ENCODE measurements at regions not wholly inside any gene's neighbourhood (a gene's known extent, or its start where the extent isn't known, plus 50 kb on each side); places are given as distances from the start of the nearest gene placed in this dataset.
A peak's percentile ranks its signal among the peaks of the same experiment; 100 is the strongest.

DNA sequence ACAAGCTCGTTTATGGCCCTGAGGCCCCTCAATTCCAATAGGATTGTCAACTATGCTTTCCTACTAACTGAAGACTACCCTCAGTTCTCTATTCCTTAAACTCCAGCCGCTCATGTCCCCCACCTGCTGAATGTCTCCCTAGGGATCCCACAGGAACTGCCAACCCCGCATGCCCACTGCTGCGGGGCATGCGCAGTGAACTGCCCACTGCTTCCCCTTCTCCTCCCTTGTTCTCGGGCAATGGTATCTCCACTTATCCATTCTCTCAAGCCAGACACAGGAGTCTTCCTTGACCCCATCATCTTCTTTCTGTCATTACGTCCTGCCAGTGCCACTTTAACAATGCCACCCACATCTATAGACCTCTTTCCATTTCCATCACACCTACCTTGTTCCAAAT is 90.0 kb downstream of the FGF18 start:
- DNase-seq, result no peak

DNA sequence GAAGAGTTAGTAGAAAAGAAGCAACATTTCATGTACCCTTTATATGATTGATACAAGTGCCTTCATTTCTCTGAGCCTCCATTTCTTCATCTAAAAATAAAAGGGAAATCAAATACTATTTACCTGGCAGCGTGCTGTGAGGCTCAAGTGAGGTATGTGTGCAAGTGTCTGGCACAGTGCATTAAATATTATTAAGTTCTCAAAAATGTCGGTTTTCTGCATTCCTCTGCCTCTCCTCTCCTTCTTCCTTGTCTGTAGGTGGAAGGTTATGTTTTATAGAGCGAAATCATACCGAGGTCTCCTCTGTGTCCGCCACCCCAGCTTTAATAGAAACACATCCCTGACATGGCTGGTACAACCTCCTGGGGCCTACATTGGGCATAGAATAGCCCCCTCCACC is 93.0 kb downstream of the FGF18 start:
- DNase-seq, result no peak

DNA sequence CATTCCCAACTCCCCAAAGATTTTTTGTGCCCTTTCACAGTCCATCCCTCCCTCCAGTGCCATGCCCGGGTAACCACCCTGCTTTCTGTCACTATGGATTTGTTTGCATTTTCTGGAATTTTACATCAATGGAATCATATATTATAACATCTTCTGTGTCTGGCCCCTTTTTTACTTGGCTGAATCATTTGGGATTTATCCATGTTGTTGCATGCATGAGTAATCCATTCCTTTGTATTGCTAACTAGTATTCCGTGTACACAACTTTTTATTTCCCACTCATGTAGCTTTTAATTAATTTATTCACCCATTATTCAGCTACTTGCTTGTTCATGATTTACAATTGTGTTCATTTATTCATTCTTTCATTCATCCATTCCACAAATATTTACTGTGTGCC is 94.1 kb downstream of the FGF18 start:
- no peak for DNase-seq

DNA sequence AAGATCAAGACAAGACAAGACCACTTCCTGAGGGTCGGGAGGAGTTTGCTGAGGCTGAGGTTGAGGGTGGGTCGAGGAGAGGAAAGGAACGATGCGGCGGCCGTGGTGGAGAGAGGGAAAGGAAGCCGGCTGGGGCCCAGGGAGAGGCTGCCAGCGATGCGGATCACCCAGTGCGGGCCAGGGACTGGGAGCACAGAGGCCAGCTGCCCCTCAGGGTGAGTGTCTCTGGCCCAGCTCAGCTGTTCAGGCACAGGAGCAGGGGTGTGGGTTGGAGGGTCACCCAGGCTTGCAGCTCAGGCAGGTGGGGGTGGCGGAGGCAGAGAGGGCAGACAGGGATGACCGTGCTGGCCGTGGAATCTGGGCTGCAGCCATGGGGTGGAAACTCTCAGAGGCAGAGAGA is 99.5 kb downstream of the FGF18 start:
- no peak for DNase-seq

DNA sequence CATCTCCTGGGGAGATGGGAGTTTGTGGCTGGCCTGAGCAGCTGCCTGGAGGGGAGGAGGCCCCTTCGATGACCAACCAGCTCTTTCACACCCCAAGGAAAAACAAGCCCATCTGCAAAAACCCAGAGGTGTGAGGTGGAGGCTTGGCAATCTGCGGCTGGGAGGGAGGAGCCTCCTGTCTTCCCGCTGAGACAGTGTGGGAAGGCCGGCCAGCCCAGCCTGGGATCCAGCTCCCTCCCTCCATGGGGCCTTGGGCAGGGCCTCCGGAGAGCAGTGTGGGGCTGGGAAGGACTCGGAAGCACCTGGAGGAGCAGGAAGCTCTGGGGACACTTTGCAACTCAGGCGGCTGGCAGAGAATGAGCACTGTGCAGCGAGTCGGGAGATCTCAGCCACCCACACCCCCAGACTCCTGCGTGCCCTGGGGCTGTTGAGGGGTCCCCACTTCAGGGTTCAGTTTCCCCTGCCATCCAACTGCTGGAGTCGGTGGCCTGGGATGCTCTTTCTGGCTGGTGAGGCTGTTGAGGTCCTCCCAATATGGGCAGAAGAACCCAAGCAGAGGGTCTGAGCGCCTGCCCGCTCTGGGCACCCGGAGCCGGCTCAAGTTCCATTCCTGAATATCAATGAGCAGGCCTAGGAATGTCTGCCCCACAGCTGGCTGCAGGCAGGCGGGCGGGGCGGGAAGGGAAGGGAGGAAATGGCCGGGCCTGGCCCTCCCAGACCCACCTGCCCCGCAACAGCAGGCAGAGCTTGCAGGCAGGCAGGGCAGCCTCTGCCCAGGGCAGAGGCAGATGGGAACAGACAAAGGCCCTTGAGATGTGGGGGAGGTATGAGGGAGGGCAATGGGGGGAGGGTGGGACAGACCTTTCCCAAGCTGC is 101.1 kb downstream of the FGF18 start:
- no peak for DNase-seq

DNA sequence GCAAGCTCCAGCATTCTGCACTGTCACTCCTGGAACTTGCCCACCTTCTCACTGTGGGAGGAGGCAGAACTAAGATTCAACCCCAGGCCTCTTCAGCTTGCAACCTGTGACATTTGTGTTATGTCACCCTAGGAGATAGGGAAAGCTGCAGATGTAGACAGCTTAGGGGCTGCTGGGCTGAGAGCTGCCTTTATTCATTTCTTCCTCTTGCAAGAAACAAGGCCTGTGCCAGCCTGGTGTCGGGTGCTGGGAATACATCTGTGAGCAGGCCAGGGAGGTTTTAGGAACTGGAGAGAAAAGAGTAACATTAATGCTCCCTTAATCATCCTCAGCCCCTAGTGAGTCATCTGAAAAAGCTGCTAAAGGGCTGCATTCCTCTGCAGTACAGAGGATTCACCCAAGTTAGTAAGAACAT is 101.8 kb downstream of the FGF18 start:
- DNase-seq, result no peak

DNA sequence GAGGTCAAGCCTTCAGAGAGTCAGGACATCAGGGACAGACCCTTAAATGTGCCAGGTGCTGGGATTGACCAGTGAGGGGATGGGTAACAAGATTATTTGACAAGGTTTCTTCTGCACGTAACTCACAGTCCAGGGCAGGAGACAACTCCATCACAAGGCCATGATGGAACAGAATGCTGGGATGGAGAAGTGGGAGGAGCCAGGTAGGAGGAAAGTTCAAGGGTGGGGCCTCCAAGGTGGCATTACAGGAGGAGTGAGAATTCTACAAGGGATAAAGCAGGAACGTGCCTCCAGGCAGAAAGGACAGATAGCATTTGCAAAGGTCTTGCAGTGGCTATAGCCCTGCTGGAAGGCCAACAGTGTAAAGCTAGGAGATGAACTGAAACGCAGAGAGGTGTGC is 102.2 kb downstream of the FGF18 start:
- no peak for DNase-seq

DNA sequence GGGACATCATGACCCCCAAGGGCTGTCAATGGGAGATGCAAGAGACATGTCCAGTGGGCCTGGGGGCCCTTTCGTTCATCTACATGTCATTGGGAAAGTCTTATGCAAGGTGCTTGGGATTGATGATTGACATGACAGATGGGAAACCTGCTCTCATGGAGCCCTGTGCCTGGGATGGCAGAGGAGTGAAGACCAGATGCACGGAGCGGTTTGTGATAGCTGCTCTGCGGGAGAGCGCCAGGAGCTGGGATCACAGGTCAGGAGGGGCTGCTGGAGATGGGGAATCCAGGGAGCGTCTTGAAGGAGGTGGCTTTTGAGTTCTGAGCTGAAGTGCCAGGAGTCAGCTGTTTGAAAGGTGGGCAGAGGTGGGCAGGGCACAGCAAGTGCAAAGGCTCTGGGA is 104.3 kb downstream of the FGF18 start:
- peak; percentile 29 for DNase-seq

DNA sequence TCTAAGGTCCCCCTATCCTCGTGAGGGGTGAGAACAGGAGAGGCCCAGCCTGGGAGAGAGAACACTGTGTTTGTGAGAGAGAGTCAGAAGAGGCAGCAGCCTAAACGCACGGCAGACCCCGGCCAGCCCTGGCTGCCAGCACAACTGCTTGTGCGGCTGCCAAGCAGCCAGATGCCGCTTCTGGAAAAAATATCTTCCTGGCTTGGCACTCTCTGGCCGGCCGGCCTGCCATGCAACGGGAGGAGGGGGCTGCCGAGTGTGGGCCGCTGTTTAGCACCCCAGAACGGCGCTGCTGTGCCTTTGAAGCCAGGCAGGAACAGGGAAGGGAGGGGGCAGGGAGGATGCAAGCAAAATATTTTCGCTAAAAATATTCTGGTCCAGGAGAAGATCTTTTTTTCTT is 105.0 kb downstream of the FGF18 start:
- DNase-seq, result peak; percentile 30

DNA sequence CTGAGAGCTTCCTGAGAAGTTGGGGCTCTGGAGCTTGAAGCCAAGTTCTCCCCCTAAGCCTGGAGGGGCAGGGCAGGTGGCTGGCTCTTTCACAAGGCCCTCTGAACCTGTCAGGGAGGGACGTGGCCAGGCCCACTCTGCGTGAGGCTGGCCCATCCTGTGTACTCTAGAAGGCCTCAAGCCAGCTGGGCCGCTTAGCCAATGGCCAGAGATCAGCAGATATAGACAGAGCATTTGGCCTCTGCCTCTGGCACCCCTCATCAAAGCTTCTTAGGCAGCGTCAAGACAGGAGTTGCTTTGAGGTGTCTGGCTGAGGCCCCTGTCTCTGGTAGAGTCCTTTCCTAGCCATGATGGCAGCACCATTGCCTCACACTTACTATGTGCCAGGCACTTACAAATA is 105.6 kb downstream of the FGF18 start:
- DNase-seq, result no peak

DNA sequence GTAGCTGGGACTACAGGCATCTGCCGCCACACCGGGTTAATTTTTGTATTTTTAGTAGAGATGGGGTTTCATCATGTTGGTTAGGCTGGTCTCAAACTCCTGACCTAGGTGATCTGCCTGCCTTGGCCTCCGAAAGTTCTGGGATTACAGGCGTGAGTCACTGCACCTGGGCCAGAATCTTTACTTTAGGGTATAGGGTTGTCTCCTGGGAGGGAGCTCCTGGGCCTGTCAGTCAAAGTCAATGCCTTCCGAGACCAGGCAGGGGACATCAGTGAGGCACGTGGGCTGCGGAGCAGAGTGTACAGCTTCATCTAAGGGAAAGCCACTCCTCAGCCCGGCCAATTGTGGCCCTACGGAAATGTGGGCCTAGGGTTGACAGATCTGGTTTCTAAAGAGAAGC is 108.6 kb downstream of the FGF18 start:
- no peak for DNase-seq

DNA sequence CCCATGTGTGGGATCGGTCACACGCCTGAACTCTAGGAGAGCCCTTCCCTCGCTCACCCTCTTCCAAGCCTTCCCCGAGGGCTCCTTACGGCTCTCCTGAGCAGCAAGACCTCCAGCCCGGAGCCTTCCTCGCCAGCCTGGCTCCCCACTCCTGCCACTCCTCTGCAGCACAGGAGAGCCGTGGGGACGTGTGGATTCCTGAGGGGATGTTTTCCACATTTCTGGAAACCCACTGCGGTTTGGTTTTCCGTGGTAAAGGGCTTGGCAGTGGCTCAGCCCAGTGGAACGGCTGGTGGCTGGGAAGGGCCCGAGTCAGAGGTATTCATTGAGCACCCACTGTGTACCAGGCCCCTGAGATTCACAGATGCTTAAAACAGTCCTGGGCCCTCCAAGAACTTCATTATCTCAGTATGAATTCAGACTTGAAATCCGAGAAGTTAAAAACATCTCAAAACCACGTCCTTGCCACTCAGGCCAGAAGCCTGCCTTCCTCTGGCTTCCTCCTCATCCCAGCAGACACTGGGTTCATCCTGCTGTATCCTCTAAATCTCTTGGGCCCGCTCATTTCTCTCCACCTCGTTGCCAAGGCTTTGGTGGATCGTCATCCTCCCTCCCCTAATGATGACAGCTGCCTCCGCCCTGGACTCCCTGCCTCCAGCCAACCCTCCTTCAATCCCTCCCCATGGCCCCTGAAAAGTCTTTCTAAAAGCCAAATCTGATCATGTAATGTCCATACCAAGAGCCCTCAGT is 109.6 kb downstream of the FGF18 start:
- DNase-seq, result no peak

DNA sequence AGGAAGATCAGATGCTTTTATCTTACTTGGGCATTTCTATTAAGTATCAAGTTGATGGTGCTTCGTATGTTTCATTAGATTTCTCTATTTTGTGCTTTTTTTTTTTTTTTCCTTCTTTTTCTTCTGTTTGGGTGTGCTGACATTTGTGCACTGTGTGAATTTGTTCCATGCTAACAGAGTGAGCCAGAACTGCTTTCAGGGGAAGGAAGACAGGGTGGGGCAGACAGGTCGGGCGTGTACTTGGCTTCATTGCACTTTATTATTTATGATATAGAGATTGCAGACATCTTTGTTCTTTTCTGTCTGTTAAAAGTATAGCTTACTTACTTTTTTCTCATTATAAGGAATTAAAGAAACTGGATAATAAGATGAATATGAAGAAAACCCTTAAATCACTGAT is 112.2 kb downstream of the FGF18 start:
- DNase-seq, result no peak

DNA sequence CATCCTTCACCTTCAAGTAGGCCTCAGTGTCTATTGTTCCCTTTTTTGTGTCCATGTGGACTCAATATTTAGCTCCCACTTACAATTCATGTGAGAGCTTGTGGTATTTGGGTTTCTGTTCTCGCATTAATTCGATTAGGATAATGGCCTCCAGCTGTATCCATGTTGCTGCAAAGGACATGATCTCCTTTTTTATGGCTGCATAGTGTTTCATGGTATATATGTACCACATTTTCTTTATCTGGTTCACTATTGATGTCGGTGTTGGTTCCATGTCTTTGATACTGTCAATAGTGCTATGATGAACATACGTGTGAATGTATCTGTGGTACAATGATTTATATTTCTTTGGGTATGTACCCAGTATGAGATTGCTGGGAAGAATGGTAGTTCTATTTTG is 113.7 kb downstream of the FGF18 start:
- no peak for DNase-seq

DNA sequence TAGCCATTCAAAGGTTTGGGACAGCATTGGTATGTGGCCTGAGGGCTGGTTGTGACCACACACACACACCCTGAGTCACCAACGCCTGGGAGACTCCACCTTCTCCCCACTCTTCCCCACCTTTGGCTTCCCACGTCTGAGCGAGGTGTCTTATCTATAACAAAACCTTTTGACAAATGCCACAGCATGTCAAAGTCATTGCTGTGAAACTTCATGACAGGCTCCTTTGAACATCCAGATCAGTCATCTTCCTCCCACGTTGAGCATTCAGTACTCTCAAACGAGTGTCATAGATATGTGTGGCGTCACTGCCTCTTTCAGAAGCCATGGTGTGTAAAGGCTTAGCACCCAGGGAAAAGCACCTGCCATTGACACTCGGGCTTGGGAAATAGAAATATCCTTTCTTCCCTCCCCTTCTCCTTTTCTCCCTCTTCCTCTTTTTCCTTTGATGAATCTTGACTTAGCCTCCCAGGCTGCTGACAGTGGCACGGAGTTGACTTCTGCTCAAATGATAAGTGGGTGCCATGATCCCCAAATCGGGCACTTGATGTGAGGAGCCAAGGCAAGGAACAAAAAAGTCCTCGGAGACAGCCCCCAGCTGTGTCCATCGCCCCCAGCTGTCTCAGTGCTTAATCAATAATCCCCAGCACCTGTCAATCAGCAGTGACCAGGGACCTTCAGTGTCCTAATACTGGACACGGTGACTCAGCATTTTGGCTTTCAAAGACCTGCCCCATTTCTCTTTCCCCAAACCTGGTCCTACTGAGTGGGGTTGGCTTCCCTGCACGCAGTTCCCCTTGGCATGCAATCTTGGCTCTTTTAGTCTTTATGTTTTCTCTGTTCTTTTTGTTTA is 114.8 kb downstream of the FGF18 start:
- no peak for DNase-seq

DNA sequence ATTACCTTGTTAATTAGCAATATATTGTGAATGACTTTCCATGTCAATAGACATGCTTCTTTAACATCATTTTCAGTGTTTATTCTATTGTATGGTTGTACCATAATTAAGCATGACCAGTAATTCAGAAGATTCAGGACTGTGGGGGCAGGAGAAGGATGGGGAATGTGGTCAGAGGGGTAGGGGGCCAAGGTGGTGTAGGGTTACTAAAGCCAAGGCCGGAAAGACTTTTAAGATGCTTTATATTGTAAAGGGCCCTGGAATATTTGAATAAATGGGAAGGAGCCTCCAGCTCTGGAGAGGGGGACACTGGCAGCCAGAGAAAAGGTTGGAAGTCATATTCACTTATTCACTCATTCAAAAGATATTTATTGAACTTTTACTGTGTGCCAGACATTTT is 115.7 kb downstream of the FGF18 start:
- DNase-seq, result no peak

DNA sequence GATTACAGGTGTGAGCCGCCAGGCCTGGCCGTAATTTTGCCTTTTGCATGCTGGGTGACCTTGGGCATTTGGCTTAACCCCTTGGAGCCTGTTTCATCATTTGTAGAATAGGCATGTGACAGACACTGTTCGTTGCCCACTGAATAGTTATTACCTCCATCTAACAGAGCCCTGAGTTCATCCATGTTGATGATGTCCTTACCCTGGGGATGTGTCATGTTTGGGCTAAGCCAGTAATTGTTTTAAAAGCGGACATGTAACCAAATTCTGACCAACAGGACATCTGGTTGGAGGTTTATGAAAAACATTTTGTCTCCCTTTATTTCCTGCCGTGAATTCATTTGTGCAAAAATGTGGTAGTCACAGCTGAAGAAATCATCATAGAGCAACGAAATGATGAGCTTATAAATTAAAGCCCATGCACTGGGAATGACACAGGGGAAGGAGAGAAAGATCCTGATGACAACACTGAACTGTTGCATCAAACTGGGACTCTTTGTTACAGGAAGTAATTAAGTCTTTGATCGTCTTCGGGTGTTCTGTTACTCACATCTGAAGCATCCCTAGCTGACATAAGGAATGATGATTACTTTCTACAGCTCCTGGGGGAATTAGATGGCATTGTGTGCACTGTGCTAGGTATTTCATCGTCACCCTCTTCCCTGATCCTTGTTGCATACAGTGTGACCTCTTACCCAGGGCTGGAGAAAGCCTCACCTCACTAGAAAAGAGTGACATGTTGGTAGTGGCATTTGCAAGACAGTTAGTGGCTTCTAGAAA is 117.8 kb downstream of the FGF18 start:
- DNase-seq, result no peak

DNA sequence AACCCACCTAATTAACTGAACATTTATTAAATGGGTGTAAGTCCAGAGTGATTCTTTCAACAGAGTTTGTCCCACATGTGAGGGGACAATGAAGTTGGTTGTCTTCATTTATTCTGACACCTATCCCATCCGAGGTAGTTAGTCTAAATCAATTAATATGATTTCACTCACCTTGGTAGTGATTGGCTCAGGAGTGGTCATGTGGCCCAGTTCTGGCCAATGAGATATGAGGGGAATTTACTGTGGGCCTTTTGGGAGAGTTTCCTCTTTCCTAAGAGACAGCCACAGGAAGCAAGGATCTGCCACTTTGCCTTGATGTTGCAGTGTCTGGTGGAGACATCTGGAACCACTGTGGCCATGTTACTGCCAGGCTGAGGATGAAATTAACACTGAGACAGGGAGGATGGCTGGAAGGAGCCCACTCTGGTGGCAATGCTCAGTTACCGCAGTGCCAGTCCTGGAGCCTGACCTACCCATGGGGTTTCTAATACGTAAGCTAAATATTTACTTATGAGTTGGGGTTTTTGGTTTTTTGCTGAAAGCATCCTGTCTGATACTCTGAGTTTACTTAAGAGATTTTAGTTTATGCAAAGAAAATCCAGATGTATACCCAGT is 118.6 kb downstream of the FGF18 start:
- no peak for DNase-seq

DNA sequence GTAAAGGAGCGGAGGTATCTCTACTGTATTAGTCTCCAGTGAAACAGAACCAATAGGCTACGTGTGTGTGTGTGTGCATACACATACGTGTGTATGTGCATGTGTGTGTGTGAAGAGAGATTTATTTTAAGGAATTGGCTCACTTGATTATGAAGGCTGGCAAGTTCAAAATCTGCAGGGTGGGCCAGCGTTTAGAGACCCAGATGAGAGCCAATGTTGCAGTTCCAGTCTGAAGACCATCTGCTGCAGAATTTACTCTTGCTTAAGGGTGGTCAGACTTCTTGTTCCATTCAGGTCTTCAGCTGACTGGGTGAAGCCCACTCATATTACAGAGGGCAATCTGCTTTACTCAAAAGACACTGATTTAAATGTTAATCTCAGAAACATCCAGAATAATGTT is 119.2 kb downstream of the FGF18 start:
- DNase-seq, result no peak

DNA sequence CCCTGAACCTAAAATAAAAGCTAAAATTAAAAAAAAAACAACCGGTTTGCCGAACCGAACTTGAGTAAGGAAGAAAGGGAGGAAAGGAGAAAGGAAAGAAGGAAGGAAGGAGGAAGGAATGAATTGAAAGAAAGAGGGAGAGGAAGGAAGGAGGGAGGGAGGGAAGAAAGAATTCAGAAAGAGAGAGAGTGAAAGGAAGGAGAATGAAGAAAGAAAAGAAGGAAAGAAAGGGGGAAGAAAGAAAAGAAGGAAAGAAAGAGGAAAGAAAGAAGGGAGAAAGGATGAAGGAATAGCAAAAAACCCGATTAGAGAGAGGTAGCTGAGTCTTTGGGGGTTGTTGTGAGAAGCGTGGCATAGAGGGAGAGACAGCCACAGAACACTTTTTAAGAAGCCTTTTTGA is 121.4 kb downstream of the FGF18 start:
- no peak for DNase-seq

DNA sequence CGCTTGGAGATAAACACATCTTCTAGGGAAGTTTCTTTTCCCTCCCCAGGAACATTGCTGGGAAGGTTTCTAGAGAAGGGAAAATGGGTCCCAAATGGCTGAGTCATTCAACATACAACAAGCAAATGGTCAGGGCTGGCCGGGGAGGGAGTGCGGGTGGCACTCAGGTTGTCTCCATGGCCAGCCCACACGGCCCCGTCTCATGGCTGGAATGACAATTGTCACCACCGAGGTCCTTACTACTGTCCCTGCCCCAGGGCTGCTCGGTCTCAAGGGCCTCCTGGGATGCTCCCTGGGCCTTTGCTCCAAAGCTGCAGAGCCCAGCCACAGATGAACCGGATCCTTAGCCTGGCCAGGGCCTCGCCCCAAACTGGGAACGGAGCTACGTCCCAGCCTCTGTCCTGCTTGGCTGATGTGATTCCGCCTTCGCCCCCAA is 121.9 kb downstream of the FGF18 start:
- no peak for DNase-seq

DNA sequence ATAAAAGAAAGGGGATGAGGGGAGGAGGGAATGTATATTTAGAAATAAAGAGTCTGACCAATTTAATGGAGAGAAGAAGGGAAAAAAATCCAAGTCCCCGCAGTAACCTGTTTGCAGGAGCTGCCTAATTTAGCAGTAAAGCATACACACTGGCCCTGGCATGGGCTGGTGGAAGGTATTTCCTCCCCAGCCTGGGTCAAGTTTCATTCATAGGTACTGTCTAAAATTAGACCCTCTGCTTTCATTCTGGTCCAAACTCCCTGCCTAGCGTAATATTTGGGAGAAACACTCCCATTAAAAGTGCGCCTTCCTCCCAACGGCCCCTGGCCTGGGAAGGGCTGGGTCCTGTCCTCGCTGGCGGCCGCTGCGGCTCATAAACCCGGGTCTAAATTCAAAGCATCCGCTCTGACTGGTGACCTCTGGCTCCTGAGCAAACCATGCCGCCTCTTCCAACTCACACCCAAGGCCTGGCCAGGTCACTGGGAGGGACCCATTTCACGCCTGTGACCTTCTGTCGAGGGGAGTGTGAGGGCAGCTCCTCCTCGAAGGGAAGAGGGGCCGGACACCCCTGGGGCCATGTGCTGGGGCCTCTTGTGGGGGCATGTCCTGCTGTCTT is 123.2 kb downstream of the FGF18 start:
- DNase-seq, result no peak
